Astrocyte of the spinal cord (primary cell): ENCODE measurements at regions not wholly inside any gene's neighbourhood (a gene's known extent, or its start where the extent isn't known, plus 50 kb on each side); places are given as distances from the start of the nearest gene placed in this dataset.
A peak's percentile ranks its signal among the peaks of the same experiment; 100 is the strongest.

Experiments used
- DNase-seq: peaks from one replicate; pipeline ENCODE4 v3.0.0; 2011; ENCODE audit warnings: low read depth, low spot score
- H3K4me3 ChIP-seq: 2 replicates; pipeline ENCODE4 v1.5.1; 2011; ENCODE audit warnings: low read depth, mild to moderate bottlenecking, low read length, moderate library complexity
- CTCF ChIP-seq: IDR thresholded peaks from 2 replicates; pipeline ENCODE4 v1.5.1; 2012; ENCODE audit warnings: low read depth, mild to moderate bottlenecking, low read length, inconsistent platforms
- in situ Hi-C: cut with HindIII; loops from 2 replicates; pipeline ENCODE4 v1.10.0; 2017; ENCODE audit warnings: low sequenced_read_pairs

- no peak for DNase-seq
- TF ChIP-seq CTCF: no peak
- in situ Hi-C loops: no loop called here
- H3K4me3 ChIP-seq: no peak overlapping the region
These were observed 153.5 kb upstream of the DIO2 start for GRCh38 chr14:80364816-80365215.

GRCh38 chr14:80364274-80364673, 153.0 kb upstream of the DIO2 start:
- peak; percentile 28 for DNase-seq
- TF ChIP-seq CTCF: peak; percentile 41
- in situ Hi-C loops: no loop called here

GRCh38 chr14:80358112-80358511, 146.8 kb upstream of the DIO2 start:
- DNase-seq: no peak
- TF ChIP-seq CTCF: no peak
- H3K4me3 ChIP-seq: no peak overlapping the region
- in situ Hi-C loops: no loop called here

More at GRCh38 chr14:80364274-80364673, 153.0 kb upstream of the DIO2 start:
- no peak overlapping the region for H3K4me3 ChIP-seq

GRCh38 chr14:80356413-80356812, 145.1 kb upstream of the DIO2 start:
- peak; percentile 33 for DNase-seq

GRCh38 chr14:80354860-80355581, 143.7 kb upstream of the DIO2 start:
- H3K4me3 ChIP-seq: no peak overlapping the region
- in situ Hi-C loops: no loop called here
- DNase-seq: no peak
- TF ChIP-seq CTCF: no peak

More at GRCh38 chr14:80356413-80356812, 145.1 kb upstream of the DIO2 start:
- in situ Hi-C loops: no loop called here
- peak; percentile 69 for TF ChIP-seq CTCF
- H3K4me3 ChIP-seq: no peak overlapping the region

GRCh38 chr14:80352471-80352870, 141.2 kb upstream of the DIO2 start:
- H3K4me3 ChIP-seq: no peak overlapping the region
- no peak for TF ChIP-seq CTCF
- no peak for DNase-seq
- in situ Hi-C loops: no loop called here
